GM21526 (cell line): ENCODE measurements at regions not wholly inside any gene's neighbourhood (a gene's known extent, or its start where the extent isn't known, plus 50 kb on each side); places are given as distances from the start of the nearest gene placed in this dataset.
A peak's percentile ranks its signal among the peaks of the same experiment; 100 is the strongest.
"Not testable (repeated sequence)": the region's sequence is repeated elsewhere in the genome, so short reads cannot be mapped to it uniquely, and the experiment has no call there.

Experiments
- ATAC-seq: cut with Tn5 transposase; IDR thresholded peaks from one replicate; pipeline ENCODE4 v1.9.1; 2021; ENCODE audit warnings: moderate library complexity; ENCODE audit not compliant: unreplicated experiment, low FRiP score

GRCh38 chr13:75996582-75996981 lies 360.5 kb downstream of the LMO7 start:
- ATAC-seq, result no peak

GRCh38 chr13:75995966-75996365 lies 359.8 kb downstream of the LMO7 start:
- no peak for ATAC-seq

GRCh38 chr13:75993823-75994222 lies 357.7 kb downstream of the LMO7 start:
- ATAC-seq, result no peak

GRCh38 chr13:75993241-75993640 lies 357.1 kb downstream of the LMO7 start:
- no peak for ATAC-seq

GRCh38 chr13:75986818-75987217 lies 350.7 kb downstream of the LMO7 start:
- peak; percentile 98 for ATAC-seq

GRCh38 chr13:75985132-75985531 lies 349.0 kb downstream of the LMO7 start:
- no peak for ATAC-seq

GRCh38 chr13:75978818-75979217 lies 342.7 kb downstream of the LMO7 start:
- no peak for ATAC-seq

- ATAC-seq, result no peak
Measured at GRCh38 chr13:75968103-75968838, 332.1 kb downstream of the LMO7 start.

GRCh38 chr13:75963302-75963701 lies 327.2 kb downstream of the LMO7 start:
- ATAC-seq, result no peak

- ATAC-seq, result no peak
Measured at GRCh38 chr13:75961911-75962310, 325.8 kb downstream of the LMO7 start.

GRCh38 chr13:75960538-75960994 lies 324.4 kb downstream of the LMO7 start:
- ATAC-seq, result peak; percentile 98

GRCh38 chr13:75959861-75960481 lies 323.8 kb downstream of the LMO7 start:
- no peak for ATAC-seq

- not testable (repeated sequence) for ATAC-seq
Measured at GRCh38 chr13:75953589-75953988, 317.5 kb downstream of the LMO7 start.

- ATAC-seq, result no peak
Measured at GRCh38 chr13:75947448-75947847, 311.3 kb downstream of the LMO7 start.

- ATAC-seq, result no peak
Measured at GRCh38 chr13:75946536-75947284, 310.6 kb downstream of the LMO7 start.

- ATAC-seq, result no peak
Measured at GRCh38 chr13:75945841-75946482, 309.8 kb downstream of the LMO7 start.

GRCh38 chr13:75938811-75939560 lies 302.9 kb downstream of the LMO7 start:
- ATAC-seq, result no peak

- ATAC-seq, result no peak
Measured at GRCh38 chr13:75936791-75937190, 300.7 kb downstream of the LMO7 start.

GRCh38 chr13:75935805-75936204 lies 299.7 kb downstream of the LMO7 start:
- ATAC-seq, result no peak

GRCh38 chr13:75934889-75935288 lies 298.8 kb downstream of the LMO7 start:
- no peak for ATAC-seq
